ENCODE measurements at regions not wholly inside any gene's neighbourhood (a gene's known extent, or its start where the extent isn't known, plus 50 kb on each side); places are given as distances from the start of the nearest gene placed in this dataset.
A peak's percentile ranks its signal among the peaks of the same experiment; 100 is the strongest.

GRCh38 chr1:209399800-209400199 is 183.7 kb upstream of the CAMK1G start:
- no peak for DNase-seq
- no peak for ATAC-seq

- DNase-seq (no peak), ATAC-seq (no peak)
These were observed 182.9 kb upstream of the CAMK1G start for GRCh38 chr1:209400351-209401220.

- no peak for ATAC-seq
- DNase-seq, result no peak
These were observed 180.8 kb upstream of the CAMK1G start for GRCh38 chr1:209402697-209403096.

GRCh38 chr1:209403921-209404320 is 179.6 kb upstream of the CAMK1G start:
- no peak for ATAC-seq
- DNase-seq, result no peak

GRCh38 chr1:209404577-209404976 is 178.9 kb upstream of the CAMK1G start:
- ATAC-seq, result no peak
- DNase-seq, result no peak

GRCh38 chr1:209405183-209405814 is 178.2 kb upstream of the CAMK1G start:
- peak; percentile 25 for ATAC-seq
- DNase-seq, result no peak

GRCh38 chr1:209406168-209406567 is 177.3 kb upstream of the CAMK1G start:
- no peak for DNase-seq
- ATAC-seq, result no peak

GRCh38 chr1:209406595-209406994 is 176.9 kb upstream of the CAMK1G start:
- DNase-seq (no peak), ATAC-seq (no peak)

- DNase-seq (no peak), ATAC-seq (no peak)
These were observed 173.7 kb upstream of the CAMK1G start for GRCh38 chr1:209409780-209410179.

- ATAC-seq (no peak), DNase-seq (no peak)
These were observed 172.0 kb upstream of the CAMK1G start for GRCh38 chr1:209411491-209411929.

- no peak for ATAC-seq
- no peak for DNase-seq
These were observed 171.5 kb upstream of the CAMK1G start for GRCh38 chr1:209412036-209412435.

GRCh38 chr1:209412566-209412965 is 170.9 kb upstream of the CAMK1G start:
- DNase-seq, result no peak
- no peak for ATAC-seq

- ATAC-seq, result no peak
- no peak for DNase-seq
These were observed 170.5 kb upstream of the CAMK1G start for GRCh38 chr1:209413062-209413461.

GRCh38 chr1:209414803-209415329 is 168.6 kb upstream of the CAMK1G start:
- ATAC-seq (no peak), DNase-seq (no peak)

- DNase-seq (no peak), ATAC-seq (no peak)
These were observed 167.5 kb upstream of the CAMK1G start for GRCh38 chr1:209416039-209416438.

GRCh38 chr1:209416716-209417115 is 166.8 kb upstream of the CAMK1G start:
- DNase-seq (no peak), ATAC-seq (no peak)

GRCh38 chr1:209417761-209418160 is 165.8 kb upstream of the CAMK1G start:
- ATAC-seq, result no peak
- DNase-seq, result no peak

- no peak for ATAC-seq
These were observed 163.2 kb upstream of the CAMK1G start for GRCh38 chr1:209420276-209420675.

GRCh38 chr1:209421186-209421585 is 162.3 kb upstream of the CAMK1G start:
- no peak for DNase-seq
- no peak for ATAC-seq

More at GRCh38 chr1:209420276-209420675, 163.2 kb upstream of the CAMK1G start:
- no peak for DNase-seq

GRCh38 chr1:209421978-209422680 is 161.4 kb upstream of the CAMK1G start:
- ATAC-seq (no peak), DNase-seq (no peak)

GRCh38 chr1:209425959-209426358 is 157.6 kb upstream of the CAMK1G start:
- no peak for DNase-seq
- no peak for ATAC-seq

- DNase-seq, result no peak
- no peak for ATAC-seq
These were observed 156.2 kb upstream of the CAMK1G start for GRCh38 chr1:209427277-209427676.

GRCh38 chr1:209427811-209428210 is 155.7 kb upstream of the CAMK1G start:
- no peak for ATAC-seq

More at GRCh38 chr1:209427811-209428210, 155.7 kb upstream of the CAMK1G start:
- DNase-seq, result no peak
